ENCODE measurements at regions not wholly inside any gene's neighbourhood (a gene's known extent, or its start where the extent isn't known, plus 50 kb on each side); places are given as distances from the start of the nearest gene placed in this dataset.
"Not testable (repeated sequence)": the region's sequence is repeated elsewhere in the genome, so short reads cannot be mapped to it uniquely, and the experiment has no call there.

DNA sequence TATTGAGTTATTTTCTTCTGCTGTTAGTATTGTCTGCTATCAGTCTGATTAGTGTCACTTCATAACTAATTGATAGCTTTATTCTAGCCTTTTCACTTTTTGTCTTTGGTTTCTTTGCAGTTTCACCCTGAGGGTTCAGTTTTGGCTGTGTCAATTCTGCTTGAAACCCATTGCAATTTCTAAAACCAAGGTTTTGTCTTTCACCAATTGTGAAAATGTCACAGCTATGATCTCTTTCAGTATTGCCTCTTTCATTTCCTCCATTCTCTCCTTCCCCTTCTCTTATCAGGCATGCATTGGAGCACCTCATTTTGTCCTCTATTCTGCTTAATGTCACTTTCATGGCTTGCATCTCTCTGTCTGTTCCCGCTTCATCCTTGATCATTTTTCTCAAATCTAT lies 248.1 kb downstream of the YTHDC2 start:
- POLR2A ChIA-PET, result no interaction called here

DNA sequence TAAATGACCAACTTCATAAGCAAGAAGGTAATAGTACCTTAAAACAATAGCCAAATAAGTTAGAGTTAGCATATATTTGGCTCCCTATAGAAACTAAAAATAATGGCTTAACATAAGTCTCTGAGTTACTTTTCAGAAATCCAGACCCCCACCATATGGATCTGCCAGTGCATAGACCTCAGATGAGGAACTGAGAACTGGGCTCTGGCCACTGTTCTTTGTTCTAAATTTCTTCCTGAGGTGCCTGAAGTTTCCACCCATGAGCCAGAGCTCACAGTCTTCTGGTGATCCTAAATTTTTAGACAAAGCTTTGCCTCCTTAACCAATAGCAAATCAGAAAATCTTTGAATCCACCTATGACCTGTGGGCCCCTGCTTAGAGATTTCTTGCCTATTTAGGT lies 250.9 kb downstream of the YTHDC2 start:
- Mint-ChIP-seq H3K27ac (ENCODE audit: unreplicated experiment) (no peak overlapping the region), H3K4me3 (ENCODE audit: unreplicated experiment) (no peak overlapping the region), H3K9me3 (ENCODE audit: unreplicated experiment) (peaks cover 20% of the 10 kb centered on the region), H3K27me3 (ENCODE audit: insufficient read depth, unreplicated experiment) (no peaks in the 10 kb centered on the region), H3K4me1 (ENCODE audit: low read depth, unreplicated experiment) (peaks cover 6% of the 10 kb centered on the region), H3K36me3 (ENCODE audit: insufficient read depth, unreplicated experiment) (no peaks in the 10 kb centered on the region)
- Histone ChIP-seq H3K27me3 (replicated peaks; ENCODE audit: control insufficient read depth, insufficient read depth, low read length) (no peaks in the 10 kb centered on the region), H3K4me1 (no peaks in the 10 kb centered on the region), H3K36me3 (ENCODE audit: control insufficient read depth, insufficient read depth, low read length) (no peaks in the 10 kb centered on the region), H3K9me3 (peaks cover 9% of the 10 kb centered on the region), H3K4me3 (ENCODE audit: low read depth, low read length) (no peak overlapping the region)
- BruUV-seq (replicated peaks), result no TSS peak
- CTCF ChIA-PET, result no interaction called here
- DNase-seq, result no peak
- POLR2A ChIA-PET, result no interaction called here
- TF ChIP-seq, protein P1, sequence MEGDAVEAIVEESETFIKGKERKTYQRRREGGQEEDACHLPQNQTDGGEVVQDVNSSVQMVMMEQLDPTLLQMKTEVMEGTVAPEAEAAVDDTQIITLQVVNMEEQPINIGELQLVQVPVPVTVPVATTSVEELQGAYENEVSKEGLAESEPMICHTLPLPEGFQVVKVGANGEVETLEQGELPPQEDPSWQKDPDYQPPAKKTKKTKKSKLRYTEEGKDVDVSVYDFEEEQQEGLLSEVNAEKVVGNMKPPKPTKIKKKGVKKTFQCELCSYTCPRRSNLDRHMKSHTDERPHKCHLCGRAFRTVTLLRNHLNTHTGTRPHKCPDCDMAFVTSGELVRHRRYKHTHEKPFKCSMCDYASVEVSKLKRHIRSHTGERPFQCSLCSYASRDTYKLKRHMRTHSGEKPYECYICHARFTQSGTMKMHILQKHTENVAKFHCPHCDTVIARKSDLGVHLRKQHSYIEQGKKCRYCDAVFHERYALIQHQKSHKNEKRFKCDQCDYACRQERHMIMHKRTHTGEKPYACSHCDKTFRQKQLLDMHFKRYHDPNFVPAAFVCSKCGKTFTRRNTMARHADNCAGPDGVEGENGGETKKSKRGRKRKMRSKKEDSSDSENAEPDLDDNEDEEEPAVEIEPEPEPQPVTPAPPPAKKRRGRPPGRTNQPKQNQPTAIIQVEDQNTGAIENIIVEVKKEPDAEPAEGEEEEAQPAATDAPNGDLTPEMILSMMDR (IDR thresholded peaks at IDR 0.05; ENCODE audit: insufficient read depth in 1 of 2, low read depth in 1 of 2, low read length in 1 of 2, severe bottlenecking in 1 of 2, unreplicated experiment in 1 of 2), result no peak
- intact Hi-C loops (cut with micrococcal nuclease; ENCODE audit: unreplicated experiment), result no loop called here

More for the DNA sequence above, 248.1 kb downstream of the YTHDC2 start:
- peaks cover 1% of the 10 kb centered on the region for H3K9me3 ChIP-seq
- Mint-ChIP-seq H3K4me1 (ENCODE audit: low read depth, unreplicated experiment) (peaks cover 6% of the 10 kb centered on the region), H3K36me3 (ENCODE audit: insufficient read depth, unreplicated experiment) (no peaks in the 10 kb centered on the region), H3K27ac (ENCODE audit: unreplicated experiment) (no peak overlapping the region), H3K4me3 (ENCODE audit: unreplicated experiment) (no peak overlapping the region), H3K9me3 (ENCODE audit: unreplicated experiment) (peaks cover 12% of the 10 kb centered on the region), H3K27me3 (ENCODE audit: insufficient read depth, unreplicated experiment) (no peaks in the 10 kb centered on the region)
- no peaks in the 10 kb centered on the region for H3K4me1 ChIP-seq
- intact Hi-C loops (cut with micrococcal nuclease; ENCODE audit: unreplicated experiment), result no loop called here
- no peak overlapping the region for H3K4me3 ChIP-seq (ENCODE audit: low read depth, low read length)
- TF ChIP-seq, protein P1 (IDR thresholded peaks at IDR 0.05; ENCODE audit: insufficient read depth in 1 of 2, low read depth in 1 of 2, low read length in 1 of 2, severe bottlenecking in 1 of 2, unreplicated experiment in 1 of 2), result no peak
- DNase-seq, result no peak
- no peaks in the 10 kb centered on the region for H3K27me3 ChIP-seq (replicated peaks; ENCODE audit: control insufficient read depth, insufficient read depth, low read length)
- no peaks in the 10 kb centered on the region for H3K36me3 ChIP-seq (ENCODE audit: control insufficient read depth, insufficient read depth, low read length)
- CTCF ChIA-PET, result no interaction called here
- BruUV-seq (replicated peaks), result no TSS peak

DNA sequence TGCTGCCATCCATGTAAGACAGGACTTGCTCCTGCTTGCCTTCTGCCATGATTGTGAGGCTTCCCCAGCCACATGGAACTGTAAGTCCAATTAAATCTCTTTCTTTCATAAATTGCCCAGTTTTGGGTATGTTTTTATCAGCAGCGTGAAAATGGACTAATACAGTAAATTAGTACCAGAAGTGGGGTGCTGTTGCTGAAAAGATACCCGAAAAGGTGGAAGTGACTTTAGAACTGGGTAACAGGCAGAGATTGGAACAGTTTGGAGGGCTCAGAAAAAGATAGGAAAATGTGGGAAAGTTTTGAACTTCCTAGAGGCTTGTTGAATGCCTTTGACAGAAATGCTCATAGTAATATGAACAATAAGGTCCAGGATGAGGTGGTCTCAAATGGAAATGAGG lies 253.3 kb downstream of the YTHDC2 start:
- H3K9me3 ChIP-seq; BruUV-seq (replicated peaks); H3K36me3 Mint-ChIP-seq (ENCODE audit: insufficient read depth, unreplicated experiment); H3K4me1 ChIP-seq; H3K4me3 Mint-ChIP-seq (ENCODE audit: unreplicated experiment); H3K4me3 ChIP-seq (ENCODE audit: low read depth, low read length); POLR2A ChIA-PET; H3K27me3 ChIP-seq (replicated peaks; ENCODE audit: control insufficient read depth, insufficient read depth, low read length); intact Hi-C loops (cut with micrococcal nuclease; ENCODE audit: unreplicated experiment); H3K4me1 Mint-ChIP-seq (ENCODE audit: low read depth, unreplicated experiment); H3K27me3 Mint-ChIP-seq (ENCODE audit: insufficient read depth, unreplicated experiment); DNase-seq; CTCF ChIA-PET; H3K27ac Mint-ChIP-seq (ENCODE audit: unreplicated experiment); H3K36me3 ChIP-seq (ENCODE audit: control insufficient read depth, insufficient read depth, low read length): not testable (repeated sequence)
- peaks cover 20% of the 10 kb centered on the region for H3K9me3 Mint-ChIP-seq (ENCODE audit: unreplicated experiment)

DNA sequence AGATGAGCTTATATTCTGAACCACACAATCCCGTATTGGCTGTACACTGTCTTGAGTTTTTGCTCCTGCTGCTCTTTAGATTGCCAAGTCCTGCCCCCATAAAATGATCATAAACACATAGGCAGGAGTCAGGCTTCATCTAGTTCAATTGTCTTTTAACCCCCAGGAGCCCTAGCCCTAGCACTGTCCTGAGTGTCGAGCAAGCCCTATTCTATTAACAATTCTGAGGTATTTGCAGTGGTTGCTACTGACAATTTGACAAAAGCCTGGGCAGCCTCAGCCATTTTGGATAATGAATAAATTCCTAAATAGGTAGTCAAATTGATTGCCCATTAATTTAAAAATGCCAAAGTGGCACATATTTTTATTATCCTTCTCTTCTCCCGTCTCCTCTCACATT lies 257.2 kb downstream of the YTHDC2 start:
- ChIA-PET POLR2A (no interaction called here), CTCF (no interaction called here)
- no peak overlapping the region for H3K27ac Mint-ChIP-seq (ENCODE audit: unreplicated experiment)
- no peaks in the 10 kb centered on the region for H3K36me3 ChIP-seq (ENCODE audit: control insufficient read depth, insufficient read depth, low read length)
- H3K4me3 ChIP-seq (ENCODE audit: low read depth, low read length), result no peak overlapping the region
- H3K27me3 ChIP-seq (replicated peaks; ENCODE audit: control insufficient read depth, insufficient read depth, low read length), result no peaks in the 10 kb centered on the region
- peaks cover 9% of the 10 kb centered on the region for H3K9me3 ChIP-seq
- no peaks in the 10 kb centered on the region for H3K36me3 Mint-ChIP-seq (ENCODE audit: insufficient read depth, unreplicated experiment)
- H3K27me3 Mint-ChIP-seq (ENCODE audit: insufficient read depth, unreplicated experiment), result no peaks in the 10 kb centered on the region
- H3K4me3 Mint-ChIP-seq (ENCODE audit: unreplicated experiment), result no peak overlapping the region
- H3K4me1 ChIP-seq, result no peaks in the 10 kb centered on the region
- intact Hi-C loops (cut with micrococcal nuclease; ENCODE audit: unreplicated experiment), result no loop called here
- peaks cover 13% of the 10 kb centered on the region for H3K9me3 Mint-ChIP-seq (ENCODE audit: unreplicated experiment)
- no peaks in the 10 kb centered on the region for H3K4me1 Mint-ChIP-seq (ENCODE audit: low read depth, unreplicated experiment)
- DNase-seq, result no peak
- TF ChIP-seq, protein P1 (IDR thresholded peaks at IDR 0.05; ENCODE audit: insufficient read depth in 1 of 2, low read depth in 1 of 2, low read length in 1 of 2, severe bottlenecking in 1 of 2, unreplicated experiment in 1 of 2), result no peak
- BruUV-seq (replicated peaks), result no TSS peak
